B cell (primary cell): ENCODE measurements at regions not wholly inside any gene's neighbourhood (a gene's known extent, or its start where the extent isn't known, plus 50 kb on each side); places are given as distances from the start of the nearest gene placed in this dataset.

Experiments
- ATAC-seq: fragments of 200-7000 bp; cut with Tn5 transposase; one replicate; pipeline ENCODE4 v1.10.0; 2021; ENCODE audit warnings: low read depth, mild to moderate bottlenecking, moderate number of reproducible peaks, moderate library complexity
- CTCF ChIA-PET: fragments of 350-600 bp; sonication (Branson Sonifier 250); formaldehyde crosslinking; loops from one replicate; lab custom pipeline; 2021; ENCODE audit warnings: antibody characterized with exemption, inconsistent platforms; lab: Charles Lee
- POLR2A ChIA-PET: fragments of 350-600 bp; sonication (Branson Sonifier 250); formaldehyde crosslinking; loops from one replicate; lab custom pipeline; 2021; ENCODE audit warnings: antibody characterized with exemption; lab: Charles Lee
- DNase-seq: peaks from one replicate; pipeline ENCODE4 v3.0.0; 2013
- H2AFZ ChIP-seq: 2 replicates; pipeline ENCODE4 v1.6.1; 2012; ENCODE audit warnings: mild to moderate bottlenecking, low read depth, low read length; ENCODE audit not compliant: insufficient read depth, poor library complexity, severe bottlenecking
- H3K27ac ChIP-seq, 2 donors: 1 replicate in 1 of 2; 2 replicates in 1 of 2; pipeline ENCODE4 v1.5.1; 2012 to 2013; ENCODE audit warnings: low read length in 2 of 2, mild to moderate bottlenecking in 2 of 2, moderate library complexity in 1 of 2
- H3K27me3 ChIP-seq, 4 experiments: fragments of 200-600 bp in 1 of 4; sonication (generic) in 1 of 4; replicated peaks in 1 of 4; 1 replicate in 2 of 4; 2 replicates in 2 of 4; pipeline versions ENCODE4 v1.6.1 to v1.7.0; 2013 to 2016; ENCODE audit warnings: low read length in 3 of 4, mild to moderate bottlenecking in 2 of 4, mixed read lengths in 1 of 4, moderate library complexity in 1 of 4; ENCODE audit not compliant: insufficient read depth in 4 of 4, control insufficient read depth in 3 of 4; ENCODE audit errors: control extremely low read depth in 1 of 4
- H3K36me3 ChIP-seq, 2 experiments: replicated peaks in 1 of 2; 1 replicate in 1 of 2; 2 replicates in 1 of 2; pipeline versions ENCODE4 v1.6.1 to v1.7.1; 2013; ENCODE audit warnings: low read length in 1 of 2; ENCODE audit not compliant: insufficient read depth in 2 of 2, control insufficient read depth in 1 of 2; ENCODE audit errors: control extremely low read depth in 1 of 2, extremely low read depth in 1 of 2
- H3K4me1 ChIP-seq, 2 donors: fragments of 200-600 bp in 1 of 2; sonication (generic) in 1 of 2; 1 replicate in 1 of 2; 2 replicates in 1 of 2; pipeline versions ENCODE4 v1.5.1 to v1.6.1; 2013 to 2017; ENCODE audit warnings: low read length in 2 of 2; ENCODE audit not compliant: control insufficient read depth in 2 of 2, insufficient read depth in 2 of 2
- H3K4me2 ChIP-seq: replicated peaks from 2 replicates; pipeline ENCODE3; 2012; ENCODE audit warnings: mild to moderate bottlenecking, low read depth, low read length; ENCODE audit not compliant: poor library complexity, severe bottlenecking
- H3K4me3 ChIP-seq, 5 experiments: fragments of 200-600 bp in 1 of 5; sonication (generic) in 1 of 5; 1 replicate in 3 of 5; 2 replicates in 2 of 5; pipeline versions ENCODE4 v1.5.1 to v1.7.0; 2011 to 2016; ENCODE audit warnings: low read length in 4 of 5, mild to moderate bottlenecking in 4 of 5, low read depth in 2 of 5, control low read depth in 1 of 5, moderate library complexity in 1 of 5; ENCODE audit not compliant: insufficient read depth in 1 of 5; ENCODE audit errors: control extremely low read depth in 1 of 5, extremely low read depth in 1 of 5
- H3K79me2 ChIP-seq: fragments of 200-600 bp; sonication (generic); one replicate; pipeline ENCODE4 v1.6.0; 2016; ENCODE audit warnings: low read length; ENCODE audit not compliant: control insufficient read depth, insufficient read depth
- H3K9ac ChIP-seq: fragments of 200-600 bp; sonication (generic); 2 replicates; pipeline ENCODE4 v1.6.1; 2017; ENCODE audit warnings: mild to moderate bottlenecking, low read length, moderate library complexity
- H3K9me3 ChIP-seq, 3 donors: one replicate each; pipeline versions ENCODE4 v1.6.1 to v1.7.1; 2013; ENCODE audit warnings: low read length in 2 of 3; ENCODE audit not compliant: control insufficient read depth in 2 of 3, insufficient read depth in 1 of 3; ENCODE audit errors: control extremely low read depth in 1 of 3
- H4K20me1 ChIP-seq: 2 replicates; pipeline ENCODE4 v1.6.0; 2012; ENCODE audit warnings: mild to moderate bottlenecking, low read length; ENCODE audit not compliant: insufficient read depth, control insufficient read depth, poor library complexity, severe bottlenecking
- H3K27ac Mint-ChIP-seq: one replicate; pipeline ENCODE4 v1.8.0; 2021; ENCODE audit warnings: mixed read lengths
- H3K27me3 Mint-ChIP-seq: one replicate; pipeline ENCODE4 v1.8.0; 2021; ENCODE audit warnings: mixed read lengths
- H3K4me1 Mint-ChIP-seq: one replicate; pipeline ENCODE4 v1.8.0; 2021; ENCODE audit warnings: mixed read lengths
- H3K4me3 Mint-ChIP-seq: one replicate; pipeline ENCODE4 v1.8.0; 2021; ENCODE audit warnings: mixed read lengths
- H3K9me3 Mint-ChIP-seq: one replicate; pipeline ENCODE4 v1.8.0; 2022; ENCODE audit warnings: mixed read lengths; ENCODE audit not compliant: insufficient read depth
- CTCF ChIP-seq: fragments of 200-600 bp; IDR thresholded peaks from one replicate; pipeline ENCODE4 v1.8.0; 2022; ENCODE audit warnings: antibody characterized with exemption, mild to moderate bottlenecking
- EZH2 ChIP-seq: IDR thresholded peaks from 2 replicates; pipeline ENCODE4 v1.6.1; 2012; ENCODE audit warnings: borderline replicate concordance, low read depth, mild to moderate bottlenecking, moderate library complexity, low read length; ENCODE audit not compliant: insufficient read depth, poor library complexity, severe bottlenecking
- whole genome bisulfite sequencing: methylation state at CpG from one replicate; pipeline ENCODE4 v1.1.5; 2013; ENCODE audit warnings: missing lambda C conversion rate; ENCODE audit not compliant: insufficient coverage; 5-methylcytosine and 5-hydroxymethylcytosine counted together
- intact Hi-C: fragments of 100-400 bp; cut with micrococcal nuclease; formaldehyde crosslinking; loops from one replicate; pipeline ENCODE4 v1.10.0; 2022

GRCh38 chr18:77879829-77880228, 630.2 kb downstream of the GALR1 start:
- ChIA-PET POLR2A (no interaction called here), CTCF (no interaction called here)
- intact Hi-C loops = no loop called here
- Histone ChIP-seq H3K9me3 (peaks cover 0 to 6% (median 0%) of the 10 kb centered on the region in 3 donors), H3K4me2 (no peak overlapping the region), H3K36me3 (no peaks in the 10 kb centered on the region), H3K4me3 (no peak overlapping the region), H3K79me2 (no peaks in the 10 kb centered on the region), H3K27ac (no peak overlapping the region), H3K9ac (no peak overlapping the region), H4K20me1 (no peaks in the 10 kb centered on the region), H2AFZ (no peak overlapping the region), H3K27me3 (no peaks in the 10 kb centered on the region), H3K4me1 (no peaks in the 10 kb centered on the region)
- Mint-ChIP-seq H3K9me3 (no peaks in the 10 kb centered on the region), H3K4me3 (no peak overlapping the region), H3K27ac (no peak overlapping the region), H3K27me3 (no peaks in the 10 kb centered on the region), H3K4me1 (no peaks in the 10 kb centered on the region)
- no peak for TF ChIP-seq CTCF
- TF ChIP-seq EZH2 = no peak
- no peak for DNase-seq
- ATAC-seq = no peak
- WGBS = 96% methylated on average over 16 of the region's 16 CpGs

GRCh38 chr18:77884454-77884853, 634.8 kb downstream of the GALR1 start:
- H3K9me3 ChIP-seq = peaks cover 0 to 6% (median 0%) of the 10 kb centered on the region in 3 donors
- no peaks in the 10 kb centered on the region for H3K27me3 Mint-ChIP-seq
- WGBS = no CpG with 5 or more reads among the region's 5 CpGs
- intact Hi-C loops = no loop called here
- no peak for ATAC-seq
- no peak overlapping the region for H3K27ac Mint-ChIP-seq
- TF ChIP-seq CTCF = no peak
- TF ChIP-seq EZH2 = no peak
- H3K4me1 ChIP-seq = no peaks in the 10 kb centered on the region
- ChIA-PET CTCF (no interaction called here), POLR2A (no interaction called here)
- H3K4me1 Mint-ChIP-seq = no peaks in the 10 kb centered on the region
- no peak overlapping the region for H3K4me3 ChIP-seq
- H3K27ac ChIP-seq = no peak overlapping the region
- H3K4me2 ChIP-seq = no peak overlapping the region
- H3K9me3 Mint-ChIP-seq = no peaks in the 10 kb centered on the region
- no peaks in the 10 kb centered on the region for H4K20me1 ChIP-seq
- no peaks in the 10 kb centered on the region for H3K27me3 ChIP-seq
- no peak overlapping the region for H3K4me3 Mint-ChIP-seq
- H3K36me3 ChIP-seq = no peaks in the 10 kb centered on the region
- H3K9ac ChIP-seq = no peak overlapping the region
- no peak overlapping the region for H2AFZ ChIP-seq
- no peak for DNase-seq
- H3K79me2 ChIP-seq = no peaks in the 10 kb centered on the region
